Dermis blood vessel endothelial cell (primary cell): ENCODE measurements at regions not wholly inside any gene's neighbourhood (a gene's known extent, or its start where the extent isn't known, plus 50 kb on each side); places are given as distances from the start of the nearest gene placed in this dataset.
A peak's percentile ranks its signal among the peaks of the same experiment; 100 is the strongest.
"Not testable (repeated sequence)": the region's sequence is repeated elsewhere in the genome, so short reads cannot be mapped to it uniquely, and the experiment has no call there.

ENCODE experiments used
- DNase-seq: peaks from one replicate; pipeline ENCODE4 v3.0.0; 2010

DNA sequence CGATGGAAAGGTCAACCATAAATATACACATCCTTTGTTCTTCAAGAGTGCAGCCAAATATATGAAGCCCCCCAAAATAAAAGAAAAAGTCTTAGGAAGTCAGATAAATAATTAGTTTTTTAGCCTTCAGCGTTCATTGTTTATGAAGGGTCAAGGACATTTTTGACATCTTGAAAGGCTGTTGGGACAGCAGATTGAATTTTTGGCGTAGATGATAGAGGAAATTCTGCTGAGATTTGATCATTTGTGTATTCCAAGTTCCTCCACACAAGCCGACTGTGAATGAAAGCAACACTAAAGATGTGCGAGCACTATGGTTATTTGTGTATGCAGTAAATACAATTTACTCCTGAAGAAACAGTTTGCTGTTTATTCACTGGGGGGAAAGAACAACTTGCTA lies 177.8 kb upstream of the PARD3B start:
- no peak for DNase-seq

GRCh38 chr2:204370172-204370718 lies 175.0 kb upstream of the PARD3B start:
- no peak for DNase-seq

GRCh38 chr2:204373942-204374341 lies 171.3 kb upstream of the PARD3B start:
- no peak for DNase-seq

DNA sequence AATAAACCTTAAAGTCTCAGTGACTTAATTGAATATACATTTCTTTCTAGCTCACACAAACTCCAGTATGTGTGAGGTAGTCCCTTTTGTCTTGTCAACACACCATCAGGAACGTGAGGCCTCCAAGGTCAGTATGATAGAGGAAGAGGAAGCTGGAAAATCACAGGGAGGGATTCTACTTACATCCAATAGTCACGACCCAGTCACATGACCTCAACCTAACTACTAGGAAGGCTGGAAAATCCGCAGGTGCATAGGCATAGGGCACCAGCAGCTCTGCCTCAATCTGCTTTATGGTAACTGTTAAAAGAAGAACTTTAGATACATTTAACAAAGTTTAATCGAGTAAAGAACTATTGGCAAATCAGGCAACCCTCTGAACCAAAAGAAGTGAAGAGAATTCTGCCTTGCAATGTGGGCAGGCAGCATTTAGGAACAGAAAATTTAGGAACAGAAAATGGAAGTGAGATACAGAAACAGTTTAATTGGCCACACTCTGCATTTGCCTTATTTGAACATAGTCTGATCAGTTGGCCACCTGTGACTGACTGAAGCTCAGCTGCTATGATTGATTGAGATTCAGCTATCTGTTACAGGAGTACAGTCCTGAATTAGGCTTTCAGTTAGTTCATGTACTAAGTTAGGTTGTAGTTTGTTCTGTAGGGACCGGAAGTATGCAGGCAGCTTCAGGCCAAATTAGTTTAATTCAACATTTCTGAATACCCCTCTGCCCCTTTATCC lies 165.0 kb upstream of the PARD3B start:
- no peak for DNase-seq

- DNase-seq, result no peak
Measured at GRCh38 chr2:204386668-204387067, 158.6 kb upstream of the PARD3B start.

- DNase-seq, result no peak
Measured at GRCh38 chr2:204389120-204389519, 156.2 kb upstream of the PARD3B start.

DNA sequence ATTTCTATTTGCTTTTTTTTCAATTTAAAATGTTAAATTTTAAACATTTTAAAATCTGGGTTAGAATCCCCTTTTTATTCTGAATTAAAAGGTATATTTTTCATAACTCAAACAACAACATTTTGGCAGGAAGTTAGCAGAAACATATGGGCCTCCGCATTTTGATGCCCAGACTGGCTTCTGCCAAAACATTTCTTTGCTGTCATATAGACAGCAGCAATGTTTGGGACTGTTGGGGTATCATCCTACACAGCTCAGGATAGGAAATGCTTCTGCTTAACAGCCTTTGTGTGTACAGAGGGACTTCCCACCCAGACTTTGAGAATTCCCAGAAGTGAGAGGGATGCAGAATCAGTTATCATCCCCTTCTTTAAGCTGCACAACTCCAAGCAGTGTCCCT lies 155.4 kb upstream of the PARD3B start:
- no peak for DNase-seq

DNA sequence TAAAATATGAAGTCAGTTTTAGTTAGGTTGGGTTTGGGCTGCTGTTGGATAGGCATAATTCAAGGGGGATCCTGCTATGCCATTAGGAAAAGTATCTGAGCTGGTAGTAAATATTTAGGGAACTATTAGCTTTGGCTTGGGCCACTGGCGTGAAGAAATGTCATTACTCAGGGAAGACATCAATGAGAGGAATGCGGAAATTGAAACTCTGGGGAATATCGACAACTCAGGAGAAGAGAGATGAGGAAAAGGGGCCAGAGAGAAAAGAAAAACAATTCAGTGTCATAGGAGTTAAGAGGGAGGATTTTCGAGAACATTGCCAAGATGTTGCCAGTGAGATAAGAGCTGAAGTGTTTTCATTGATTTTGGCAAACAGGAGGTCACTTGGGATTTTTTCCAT lies 149.7 kb upstream of the PARD3B start:
- DNase-seq, result no peak

DNA sequence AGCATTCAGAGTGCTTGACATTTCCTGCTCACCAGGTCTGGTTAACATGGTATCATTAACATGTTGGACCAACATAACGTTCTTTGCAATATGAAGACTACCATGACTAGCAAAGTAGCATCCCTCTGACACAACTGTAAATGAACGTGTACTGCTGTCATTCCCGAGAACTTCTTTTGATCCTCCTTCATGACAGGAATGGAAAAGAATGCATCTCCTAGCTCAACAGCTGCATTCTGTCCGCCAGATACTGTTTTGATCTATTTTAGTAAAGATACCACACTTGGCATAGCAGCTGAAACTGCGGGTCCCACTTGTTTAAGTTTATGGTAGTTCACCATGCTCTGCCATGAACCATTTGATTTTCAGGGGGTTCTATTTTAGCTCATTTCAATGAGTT lies 144.2 kb upstream of the PARD3B start:
- DNase-seq, result no peak

GRCh38 chr2:204407204-204408014 lies 137.9 kb upstream of the PARD3B start:
- no peak for DNase-seq

DNA sequence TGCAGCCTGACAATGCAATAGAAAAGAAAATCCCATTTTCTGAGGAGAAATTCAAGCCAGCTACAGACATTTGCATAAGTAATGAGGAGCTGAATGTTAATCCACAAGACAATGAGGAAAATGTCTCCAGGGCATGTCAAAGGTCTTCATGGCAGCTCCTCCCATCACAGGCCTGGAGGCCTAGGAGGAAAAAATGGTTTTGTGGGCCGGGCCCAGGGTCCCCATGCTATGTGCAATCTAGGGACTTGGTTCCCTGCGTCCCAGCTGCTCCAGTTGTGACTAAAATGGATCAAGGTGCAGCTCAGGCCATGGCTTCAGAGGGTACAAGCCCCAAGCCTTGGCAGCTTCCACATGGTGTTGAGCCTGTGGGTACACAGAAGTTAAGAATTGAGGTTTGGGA lies 132.5 kb upstream of the PARD3B start:
- DNase-seq, result not testable (repeated sequence)

DNA sequence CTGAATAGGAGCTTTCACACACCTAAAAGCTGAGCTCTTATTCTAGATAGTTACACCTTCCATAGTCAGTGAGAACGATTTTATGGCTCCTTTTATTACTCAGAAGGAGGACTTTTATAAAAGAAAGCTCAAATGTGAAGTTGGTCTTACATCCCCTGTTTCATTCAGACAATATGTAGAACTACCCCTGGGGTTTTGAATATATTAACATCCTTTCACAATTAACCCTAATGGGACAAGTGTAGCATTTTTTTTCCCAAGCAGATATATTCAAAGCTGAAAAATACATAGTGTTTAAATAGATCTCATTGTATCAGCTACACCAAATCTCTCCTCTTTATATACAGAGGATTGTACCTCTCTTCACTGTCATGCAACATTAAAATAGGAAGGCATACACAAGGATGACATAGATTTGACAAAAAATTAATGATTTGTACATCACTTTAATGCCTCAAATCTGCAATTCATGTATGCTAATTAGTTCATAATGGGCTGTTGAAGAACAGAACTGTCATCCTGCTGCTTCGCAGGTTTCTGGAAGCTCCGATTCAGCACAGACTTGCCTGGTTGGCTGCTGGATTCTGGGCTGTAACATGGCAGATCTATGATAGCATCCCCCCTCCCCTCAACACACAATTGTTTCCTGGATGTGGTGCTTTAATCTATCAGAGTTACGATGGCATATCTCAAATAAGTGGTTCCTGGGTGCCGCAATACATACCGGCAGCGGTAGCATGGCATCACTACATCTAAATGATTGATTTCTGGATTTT lies 129.7 kb upstream of the PARD3B start:
- no peak for DNase-seq

DNA sequence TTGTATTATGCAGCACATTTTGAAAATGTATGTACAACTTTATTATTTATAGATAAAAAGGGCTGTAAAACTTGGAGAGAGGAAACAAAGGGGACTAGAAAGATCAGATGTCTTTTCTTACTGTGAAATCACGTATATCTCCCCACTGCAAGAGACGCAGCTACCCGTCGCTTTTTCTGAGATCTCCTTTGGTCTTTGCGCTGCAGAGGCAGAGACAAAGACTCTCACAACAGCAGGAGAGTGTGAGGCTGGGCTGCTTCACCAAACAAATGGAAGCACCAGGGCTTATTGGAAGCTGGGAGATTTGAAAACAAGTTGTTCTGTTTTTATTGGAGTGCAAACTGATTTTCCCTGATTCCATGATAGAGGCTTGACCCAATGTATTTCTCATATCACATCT lies 129.0 kb upstream of the PARD3B start:
- DNase-seq, result no peak

GRCh38 chr2:204425821-204426220 lies 119.5 kb upstream of the PARD3B start:
- DNase-seq, result peak; percentile 29

- no peak for DNase-seq
Measured at GRCh38 chr2:204428675-204429074, 116.6 kb upstream of the PARD3B start.

DNA sequence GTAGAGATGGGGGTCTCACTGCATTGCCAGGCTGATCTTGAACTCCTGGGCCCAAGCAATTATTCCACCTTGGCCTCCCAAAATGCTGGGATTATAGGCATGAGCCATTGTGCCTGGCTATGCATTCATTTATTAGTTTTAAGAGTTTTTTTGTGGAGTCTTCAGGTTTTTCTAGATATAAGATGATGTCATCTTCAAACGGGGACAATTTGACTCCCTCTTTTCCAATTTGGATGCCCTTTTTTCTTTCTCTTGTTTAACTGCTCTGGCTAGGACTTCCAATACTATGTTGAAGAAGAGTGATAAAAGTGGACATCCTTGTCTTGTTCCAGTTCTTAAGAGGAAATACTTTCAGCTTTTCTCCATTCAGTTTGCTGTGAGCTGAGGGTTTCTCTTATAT lies 113.7 kb upstream of the PARD3B start:
- no peak for DNase-seq

- no peak for DNase-seq
Measured at GRCh38 chr2:204432196-204432595, 113.1 kb upstream of the PARD3B start.

GRCh38 chr2:204434660-204435462 lies 110.4 kb upstream of the PARD3B start:
- DNase-seq, result no peak

DNA sequence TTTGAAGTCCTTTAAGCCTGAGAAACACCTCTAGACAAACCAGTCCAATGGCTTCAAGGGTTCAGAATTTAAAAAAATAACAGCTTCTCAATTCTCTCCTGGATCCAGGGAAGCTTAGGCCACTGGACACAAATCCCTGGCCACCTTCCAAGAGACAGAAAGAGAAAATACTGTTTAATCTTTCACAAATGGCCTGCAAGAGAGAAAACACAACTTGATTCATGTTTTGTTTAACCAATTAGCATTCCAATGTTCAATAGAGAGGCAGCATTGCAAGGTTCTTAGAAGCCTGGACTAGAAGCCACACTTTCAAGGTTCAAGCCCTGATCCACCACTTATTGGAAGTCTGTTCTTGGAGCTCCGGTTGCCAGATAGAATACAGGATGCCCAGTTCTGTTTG lies 109.0 kb upstream of the PARD3B start:
- no peak for DNase-seq

DNA sequence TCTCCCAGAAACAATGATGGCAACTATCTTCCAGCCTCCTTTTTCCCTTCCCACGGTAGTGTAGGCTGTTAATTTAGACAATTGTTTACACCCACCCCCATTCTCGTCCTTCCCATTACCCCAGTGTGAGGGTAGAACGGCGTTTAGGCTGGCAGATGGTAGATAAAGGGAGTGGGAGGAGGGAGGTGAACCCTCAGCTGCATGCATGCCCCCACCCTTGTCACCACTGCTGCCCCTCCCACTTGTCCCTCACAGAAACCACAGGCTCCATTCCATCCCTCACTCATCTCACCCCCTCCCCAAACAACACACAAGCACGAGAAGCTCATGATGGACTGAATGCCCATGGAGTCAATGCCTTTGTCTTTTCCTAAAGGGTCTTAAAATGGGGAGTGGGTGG lies 107.9 kb upstream of the PARD3B start:
- DNase-seq, result no peak

GRCh38 chr2:204437815-204438756 lies 107.2 kb upstream of the PARD3B start:
- DNase-seq, result peak; percentile 21
